Loucy (cell line): ENCODE measurements at regions not wholly inside any gene's neighbourhood (a gene's known extent, or its start where the extent isn't known, plus 50 kb on each side); places are given as distances from the start of the nearest gene placed in this dataset.
A peak's percentile ranks its signal among the peaks of the same experiment; 100 is the strongest.

Experiments
- H2AFZ ChIP-seq: fragments of 200-600 bp; sonication (generic); 2 replicates; pipeline ENCODE4 v1.6.0; 2016; ENCODE audit warnings: antibody characterized with exemption, mild to moderate bottlenecking, low read length, moderate library complexity
- H3F3A ChIP-seq: fragments of 200-600 bp; 2 replicates; pipeline ENCODE4 v1.6.0; 2016; ENCODE audit warnings: antibody characterized with exemption, low read depth, mild to moderate bottlenecking
- H3K27me3 ChIP-seq: fragments of 200-600 bp; sonication (generic); 2 replicates; pipeline ENCODE4 v1.6.1; 2014; ENCODE audit warnings: low read length, mild to moderate bottlenecking; ENCODE audit not compliant: insufficient read depth, poor library complexity, severe bottlenecking
- H3K36me3 ChIP-seq: fragments of 200-600 bp; sonication (generic); 2 replicates; pipeline ENCODE4 v1.6.1; 2016; ENCODE audit warnings: low read length; ENCODE audit not compliant: insufficient read depth
- H3K4me1 ChIP-seq: fragments of 200-600 bp; sonication (generic); 2 replicates; pipeline ENCODE4 v1.5.1; 2014; ENCODE audit warnings: low read length, mild to moderate bottlenecking; ENCODE audit not compliant: insufficient read depth, poor library complexity, severe bottlenecking
- H3K4me2 ChIP-seq: fragments of 200-600 bp; sonication (generic); 2 replicates; pipeline ENCODE4 v1.6.0; 2014; ENCODE audit warnings: antibody characterized with exemption, low read length, low read depth, mild to moderate bottlenecking; ENCODE audit not compliant: poor library complexity, severe bottlenecking
- H3K4me3 ChIP-seq: fragments of 200-600 bp; sonication (generic); 2 replicates; pipeline ENCODE4 v1.5.1; 2014; ENCODE audit warnings: low read length, mild to moderate bottlenecking, mixed read lengths; ENCODE audit not compliant: poor library complexity, severe bottlenecking
- H3K79me2 ChIP-seq: fragments of 200-600 bp; sonication (generic); 2 replicates; pipeline ENCODE4 v1.6.1; 2014; ENCODE audit warnings: low read length; ENCODE audit not compliant: insufficient read depth
- H3K9ac ChIP-seq: fragments of 200-600 bp; sonication (generic); 2 replicates; pipeline ENCODE4 v1.6.0; 2014; ENCODE audit warnings: mild to moderate bottlenecking, low read depth, low read length, moderate library complexity; ENCODE audit not compliant: poor library complexity, severe bottlenecking
- H3K9me2 ChIP-seq: fragments of 200-600 bp; sonication (generic); replicated peaks from 2 replicates; pipeline ENCODE4 v1.6.1; 2016; ENCODE audit warnings: low read depth, low read length, mixed read lengths
- H3K9me3 ChIP-seq: fragments of 200-600 bp; sonication (generic); 2 replicates; pipeline ENCODE4 v1.6.1; 2014; ENCODE audit warnings: mild to moderate bottlenecking, antibody characterized with exemption, low read length, low read depth; ENCODE audit not compliant: insufficient read depth
- H4K20me1 ChIP-seq: fragments of 200-600 bp; sonication (generic); 2 replicates; pipeline ENCODE4 v1.6.0; 2014; ENCODE audit warnings: antibody characterized with exemption, low read length, mild to moderate bottlenecking; ENCODE audit not compliant: insufficient read depth, poor library complexity, severe bottlenecking
- CTCF ChIP-seq: fragments of 200-600 bp; sonication (generic); conservative IDR thresholded peaks from 2 replicates; pipeline ENCODE4 v1.5.1; 2014; ENCODE audit warnings: mild to moderate bottlenecking, antibody characterized with exemption, low read length
- EZH2phosphoT487 ChIP-seq: fragments of 200-600 bp; IDR thresholded peaks from 2 replicates; pipeline ENCODE4 v1.6.1; 2018; ENCODE audit warnings: antibody characterized with exemption, mild to moderate bottlenecking, moderate library complexity, borderline replicate concordance

DNA sequence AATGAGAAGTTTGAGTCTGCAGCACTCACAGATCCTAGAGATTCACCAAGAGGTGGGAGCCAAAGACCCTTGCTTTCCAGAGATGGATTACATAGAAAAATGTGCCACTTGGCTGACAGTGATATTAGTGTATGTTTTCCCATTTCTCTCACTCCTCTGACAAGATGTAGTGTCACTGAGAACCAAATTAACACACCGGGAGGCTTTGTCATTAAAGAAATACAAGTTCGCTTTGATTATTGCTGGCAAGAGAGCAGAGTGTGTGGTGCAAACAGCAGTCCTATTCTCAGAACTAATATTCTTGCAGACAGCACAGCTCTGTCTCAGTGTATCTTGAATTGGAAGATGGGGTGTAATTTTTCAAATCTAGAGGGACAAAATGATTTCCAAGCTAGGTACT lies 171.6 kb upstream of the SETBP1 start:
- H4K20me1 ChIP-seq, result no peaks in the 10 kb centered on the region
- no peak overlapping the region for H3K9ac ChIP-seq
- H3K4me3 ChIP-seq, result no peak overlapping the region
- no peaks in the 10 kb centered on the region for H3K9me2 ChIP-seq
- no peaks in the 10 kb centered on the region for H3K36me3 ChIP-seq
- H3K4me2 ChIP-seq, result no peak overlapping the region
- H3K79me2 ChIP-seq, result no peaks in the 10 kb centered on the region
- H3K27me3 ChIP-seq, result no peaks in the 10 kb centered on the region
- TF ChIP-seq CTCF, result no peak
- H3F3A ChIP-seq, result no peaks in the 10 kb centered on the region
- peak overlapping the region; percentile 81; the same call in 1 of the 2 replicates for H2AFZ ChIP-seq
- H3K9me3 ChIP-seq, result no peaks in the 10 kb centered on the region
- H3K4me1 ChIP-seq, result peaks cover 24% of the 10 kb centered on the region

DNA sequence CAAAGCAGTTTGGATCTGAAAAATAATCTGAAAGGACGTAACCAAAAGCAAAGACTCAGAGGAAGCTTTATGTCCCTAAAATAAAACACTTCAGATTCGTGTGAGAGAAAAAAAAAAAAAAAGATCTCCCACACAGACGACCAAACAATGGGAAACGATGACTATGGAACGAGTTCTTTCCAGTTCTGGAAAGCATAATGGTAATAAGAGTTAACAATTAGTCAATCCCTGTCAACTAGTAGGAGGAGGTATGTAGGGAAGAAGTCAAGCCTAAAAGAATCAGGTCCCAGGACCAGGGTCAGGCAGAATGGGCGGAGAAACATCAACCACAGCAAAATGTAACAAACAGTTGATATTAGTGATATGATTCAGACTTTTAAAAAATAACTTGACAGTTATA lies 170.3 kb upstream of the SETBP1 start:
- Histone ChIP-seq H3K9ac (no peak overlapping the region), H3K79me2 (no peaks in the 10 kb centered on the region), H3K4me2 (no peak overlapping the region), H3F3A (no peaks in the 10 kb centered on the region), H3K4me1 (peaks cover 37% of the 10 kb centered on the region), H2AFZ (no peak overlapping the region), H3K36me3 (no peaks in the 10 kb centered on the region), H3K9me3 (no peaks in the 10 kb centered on the region), H4K20me1 (no peaks in the 10 kb centered on the region), H3K9me2 (no peaks in the 10 kb centered on the region), H3K27me3 (no peaks in the 10 kb centered on the region), H3K4me3 (no peak overlapping the region)
- TF ChIP-seq EZH2phosphoT487 (no peak), CTCF (no peak)

DNA sequence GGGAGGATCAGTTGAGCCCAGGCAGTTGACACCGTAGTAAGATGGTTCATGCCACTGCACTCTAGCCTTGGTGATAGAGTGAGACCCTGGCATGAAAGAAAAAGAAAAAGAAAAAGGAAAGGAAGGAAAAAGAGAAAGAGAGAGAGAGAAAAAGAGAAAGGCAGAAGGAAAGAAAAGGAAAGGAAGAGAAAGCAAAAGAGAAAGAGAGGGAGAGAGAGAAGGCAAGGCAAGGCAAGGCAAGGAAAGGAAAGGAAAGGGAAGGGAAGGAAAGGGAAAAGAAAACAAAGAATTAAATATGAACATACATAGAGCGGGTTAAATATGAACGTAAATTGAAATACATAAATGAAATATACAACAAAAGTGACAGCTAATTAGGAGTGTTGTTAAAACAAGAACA lies 167.5 kb upstream of the SETBP1 start:
- Histone ChIP-seq H3K27me3 (no peaks in the 10 kb centered on the region), H3K4me3 (no peak overlapping the region), H3K4me1 (peaks cover 27% of the 10 kb centered on the region), H3K36me3 (no peaks in the 10 kb centered on the region), H3K79me2 (no peaks in the 10 kb centered on the region), H3K4me2 (no peak overlapping the region), H2AFZ (no peak overlapping the region), H3F3A (no peaks in the 10 kb centered on the region), H3K9me2 (no peaks in the 10 kb centered on the region), H3K9me3 (no peaks in the 10 kb centered on the region), H4K20me1 (no peaks in the 10 kb centered on the region), H3K9ac (no peak overlapping the region)
- TF ChIP-seq CTCF (no peak), EZH2phosphoT487 (no peak)
